ENCODE measurements at regions not wholly inside any gene's neighbourhood (a gene's known extent, or its start where the extent isn't known, plus 50 kb on each side); places are given as distances from the start of the nearest gene placed in this dataset.

DNA sequence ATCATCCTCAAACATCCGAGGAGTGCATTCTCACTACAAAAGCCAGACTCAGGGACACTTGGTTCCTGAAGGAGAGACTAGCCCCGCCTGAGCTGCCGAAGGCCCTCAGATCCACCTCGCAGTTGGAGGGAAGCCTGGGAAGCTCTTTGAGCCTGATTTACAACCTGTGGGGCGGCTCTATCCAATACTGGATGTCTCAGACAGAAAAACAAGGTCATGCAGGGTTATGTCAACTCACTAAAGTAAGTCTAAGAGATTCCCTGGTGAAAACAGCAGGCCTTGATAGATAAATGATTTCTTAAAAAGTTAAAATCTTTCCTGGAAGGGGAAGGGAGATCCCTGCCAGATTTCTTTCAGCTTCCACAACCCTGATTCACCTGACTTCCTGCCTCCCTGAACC is 284.3 kb downstream of the CYP26B1 start:
- WGBS, 4 donors = 82 to 90% (median 88%) methylated on average over 5 of the region's 5 CpGs

DNA sequence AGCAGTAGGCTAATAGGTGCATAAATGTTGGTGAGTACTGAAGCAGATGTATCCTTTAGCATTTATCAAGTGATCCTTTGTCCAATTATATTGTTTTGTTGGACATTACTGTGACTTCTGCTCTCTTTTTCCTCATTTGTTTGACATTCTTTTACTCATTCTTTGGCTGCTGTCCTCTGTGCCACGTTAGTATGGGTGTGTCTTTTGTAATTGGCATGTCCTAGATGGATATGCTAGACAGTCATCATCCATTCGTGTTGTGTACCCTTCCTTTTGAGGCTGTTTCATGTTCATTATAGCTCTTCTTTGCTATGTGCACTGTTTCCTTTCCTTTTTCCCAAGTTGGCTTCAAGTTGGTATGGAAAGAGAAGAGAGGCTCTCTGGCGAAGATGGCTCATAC is 284.7 kb downstream of the CYP26B1 start:
- Histone ChIP-seq H3K36me3 (no peaks in the 10 kb centered on the region), H3K9me3 (no peaks in the 10 kb centered on the region), H3K27ac (no peak overlapping the region), H3K4me3 (no peak overlapping the region), H3K4me1 (no peaks in the 10 kb centered on the region), H3K27me3 (no peaks in the 10 kb centered on the region)
- ATAC-seq = no peak
- TF ChIP-seq, protein P1, sequence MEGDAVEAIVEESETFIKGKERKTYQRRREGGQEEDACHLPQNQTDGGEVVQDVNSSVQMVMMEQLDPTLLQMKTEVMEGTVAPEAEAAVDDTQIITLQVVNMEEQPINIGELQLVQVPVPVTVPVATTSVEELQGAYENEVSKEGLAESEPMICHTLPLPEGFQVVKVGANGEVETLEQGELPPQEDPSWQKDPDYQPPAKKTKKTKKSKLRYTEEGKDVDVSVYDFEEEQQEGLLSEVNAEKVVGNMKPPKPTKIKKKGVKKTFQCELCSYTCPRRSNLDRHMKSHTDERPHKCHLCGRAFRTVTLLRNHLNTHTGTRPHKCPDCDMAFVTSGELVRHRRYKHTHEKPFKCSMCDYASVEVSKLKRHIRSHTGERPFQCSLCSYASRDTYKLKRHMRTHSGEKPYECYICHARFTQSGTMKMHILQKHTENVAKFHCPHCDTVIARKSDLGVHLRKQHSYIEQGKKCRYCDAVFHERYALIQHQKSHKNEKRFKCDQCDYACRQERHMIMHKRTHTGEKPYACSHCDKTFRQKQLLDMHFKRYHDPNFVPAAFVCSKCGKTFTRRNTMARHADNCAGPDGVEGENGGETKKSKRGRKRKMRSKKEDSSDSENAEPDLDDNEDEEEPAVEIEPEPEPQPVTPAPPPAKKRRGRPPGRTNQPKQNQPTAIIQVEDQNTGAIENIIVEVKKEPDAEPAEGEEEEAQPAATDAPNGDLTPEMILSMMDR (IDR thresholded peaks at IDR 0.05) = no peak
- no peak for TF ChIP-seq POLR2A (IDR thresholded peaks at IDR 0.05)
- WGBS, 4 donors = 73 to 78% (median 75%) methylated on average over 3 of the region's 3 CpGs
- intact Hi-C loops (cut with DNase I) = no loop called here
- no peak for DNase-seq

More for the DNA sequence above, 284.3 kb downstream of the CYP26B1 start:
- no peak overlapping the region for H3K27ac ChIP-seq
- no peak overlapping the region for H3K4me3 ChIP-seq
- intact Hi-C loops (cut with DNase I) = no loop called here
- no peaks in the 10 kb centered on the region for H3K27me3 ChIP-seq
- no peaks in the 10 kb centered on the region for H3K4me1 ChIP-seq
- TF ChIP-seq, protein P1 (IDR thresholded peaks at IDR 0.05) = no peak
- TF ChIP-seq POLR2A (IDR thresholded peaks at IDR 0.05) = no peak
- ATAC-seq (no peak), DNase-seq (no peak)
- no peaks in the 10 kb centered on the region for H3K36me3 ChIP-seq
- no peaks in the 10 kb centered on the region for H3K9me3 ChIP-seq

DNA sequence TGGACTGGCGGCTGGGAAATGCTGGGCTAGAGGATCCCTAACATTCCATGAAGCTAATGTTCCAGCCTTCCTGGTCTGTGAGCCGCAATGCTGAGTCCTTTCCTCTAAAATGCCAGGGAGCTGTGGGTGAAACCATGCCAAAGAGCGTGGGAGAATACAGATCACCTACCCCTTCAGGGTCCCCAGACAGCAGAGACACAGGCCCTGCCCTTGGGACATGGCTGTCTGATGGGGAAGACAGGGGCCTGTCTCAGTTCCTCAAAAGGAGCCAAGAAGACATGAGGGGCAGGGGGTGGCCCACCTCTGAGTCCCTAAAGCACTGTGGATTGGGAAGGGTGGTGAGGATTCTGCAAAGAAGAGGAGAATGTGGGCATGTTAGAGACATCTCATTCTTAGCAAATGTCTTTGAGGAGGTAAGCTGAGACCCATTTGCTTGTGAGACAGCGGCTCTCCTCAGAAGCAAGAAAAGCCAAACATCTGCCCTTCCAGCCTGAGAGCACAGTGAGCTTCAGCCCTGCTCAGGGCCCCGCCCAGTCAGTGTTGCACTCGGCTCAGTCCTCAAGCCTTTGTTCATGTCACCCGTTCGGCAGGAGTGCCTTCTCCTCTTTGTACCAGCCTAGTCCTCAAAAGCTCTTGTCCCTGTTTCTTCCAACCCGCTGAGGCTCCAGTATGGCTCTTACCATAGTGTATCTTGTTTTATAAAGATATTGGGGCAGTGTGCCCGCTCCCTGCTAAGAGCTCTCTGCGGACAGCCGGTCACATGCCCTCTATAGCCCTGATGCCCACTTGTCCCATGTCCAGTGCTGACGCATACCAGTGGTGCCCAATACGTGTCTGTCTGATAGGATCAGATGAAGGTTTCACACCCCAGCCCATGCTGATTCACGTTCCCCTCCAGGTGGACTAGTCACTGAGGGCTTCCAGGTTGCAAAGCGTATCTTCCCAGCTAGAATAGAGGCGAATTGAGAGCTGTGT is 286.2 kb downstream of the CYP26B1 start:
- Histone ChIP-seq H3K27me3 (peaks cover 0 to 4% (median 0%) of the 10 kb centered on the region in 9 donors), H3K9me3 (no peaks in the 10 kb centered on the region), H3K4me3 (no peak overlapping the region), H3K27ac (no peak overlapping the region), H3K4me1 (no peaks in the 10 kb centered on the region), H3K36me3 (no peaks in the 10 kb centered on the region)
- DNase-seq (no peak), ATAC-seq (no peak)
- intact Hi-C loops (cut with DNase I) = no loop called here
- 82 to 88% (median 86%) methylated on average over 17 of the region's 17 CpGs for WGBS, 4 donors
- no peak for TF ChIP-seq POLR2A (IDR thresholded peaks at IDR 0.05)
- TF ChIP-seq, protein P1 (IDR thresholded peaks at IDR 0.05) = no peak

DNA sequence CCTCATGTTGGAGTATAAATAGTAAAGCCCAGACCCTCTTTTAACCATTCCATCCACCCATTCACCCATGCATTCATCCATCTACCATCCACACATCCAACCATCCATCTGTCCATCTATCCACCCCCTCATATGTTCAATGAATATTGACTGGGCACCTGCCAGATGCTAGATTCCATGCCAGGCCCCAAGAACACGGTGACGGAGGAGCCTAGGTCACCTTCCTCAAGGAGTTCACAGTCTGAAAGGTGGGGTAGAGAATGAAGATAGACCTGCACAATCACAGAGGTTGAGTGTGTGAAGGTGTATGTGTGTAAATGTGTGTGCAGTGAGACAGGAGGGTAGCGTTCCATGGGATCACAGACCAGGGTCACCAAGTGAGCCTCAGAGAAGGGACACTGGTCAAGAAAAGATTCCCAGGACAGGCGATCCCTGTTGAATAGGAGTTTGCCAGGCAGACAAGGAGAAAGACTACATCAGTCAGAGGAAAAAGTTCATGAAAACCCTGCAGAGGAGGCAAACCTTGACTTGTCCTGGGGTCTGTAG is 287.2 kb downstream of the CYP26B1 start:
- no peak overlapping the region for H3K4me3 ChIP-seq
- H3K27me3 ChIP-seq = peaks cover 0 to 9% (median 0%) of the 10 kb centered on the region in 9 donors
- no peaks in the 10 kb centered on the region for H3K36me3 ChIP-seq
- TF ChIP-seq, protein P1 (IDR thresholded peaks at IDR 0.05) = no peak
- no peaks in the 10 kb centered on the region for H3K4me1 ChIP-seq
- DNase-seq (no peak), ATAC-seq (no peak)
- H3K27ac ChIP-seq = no peak overlapping the region
- H3K9me3 ChIP-seq = peaks cover 0 to 7% (median under 1%) of the 10 kb centered on the region in 12 donors
- WGBS, 4 donors = 88 to 92% (median 91%) methylated on average over 4 of the region's 4 CpGs
- intact Hi-C loops (cut with DNase I) = no loop called here

All from heart left ventricle (tissue), 16 donors.